Left ventricle myocardium inferior (tissue), 1 donor: ENCODE measurements at regions not wholly inside any gene's neighbourhood (a gene's known extent, or its start where the extent isn't known, plus 50 kb on each side); places are given as distances from the start of the nearest gene placed in this dataset.

Experiments
- DNase-seq: peaks from one replicate; pipeline ENCODE4 v3.0.0-alpha.2; 2020
- H3K27ac ChIP-seq: fragments of 200-600 bp; replicated peaks from 2 replicates; pipeline ENCODE4 v1.8.0; 2021
- H3K27me3 ChIP-seq: fragments of 200-600 bp; 2 replicates; pipeline ENCODE4 v1.8.0; 2021; ENCODE audit warnings: low read depth
- H3K36me3 ChIP-seq: fragments of 200-600 bp; 2 replicates; pipeline ENCODE4 v1.8.0; 2021
- H3K4me1 ChIP-seq: fragments of 200-600 bp; 2 replicates; pipeline ENCODE4 v1.8.0; 2021
- H3K4me3 ChIP-seq: fragments of 200-600 bp; 2 replicates; pipeline ENCODE4 v1.8.0; 2021; ENCODE audit warnings: mild to moderate bottlenecking, moderate library complexity
- H3K9me3 ChIP-seq: fragments of 200-600 bp; replicated peaks from 2 replicates; pipeline ENCODE4 v1.8.0; 2021
- intact Hi-C: fragments of 100-400 bp; cut with micrococcal nuclease; formaldehyde crosslinking; loops from one replicate; pipeline ENCODE4 v1.11.0; 2022
- TF ChIP-seq, protein P1 (sequence below): fragments of 200-600 bp; IDR thresholded peaks from 2 replicates; pipeline ENCODE4 v1.8.0; 2021; ENCODE audit warnings: antibody characterized with exemption, mild to moderate bottlenecking, borderline replicate concordance
- donor health status: DM: no; HTN: yes; CAD: no; lungs with severe emphysema.

DNA sequence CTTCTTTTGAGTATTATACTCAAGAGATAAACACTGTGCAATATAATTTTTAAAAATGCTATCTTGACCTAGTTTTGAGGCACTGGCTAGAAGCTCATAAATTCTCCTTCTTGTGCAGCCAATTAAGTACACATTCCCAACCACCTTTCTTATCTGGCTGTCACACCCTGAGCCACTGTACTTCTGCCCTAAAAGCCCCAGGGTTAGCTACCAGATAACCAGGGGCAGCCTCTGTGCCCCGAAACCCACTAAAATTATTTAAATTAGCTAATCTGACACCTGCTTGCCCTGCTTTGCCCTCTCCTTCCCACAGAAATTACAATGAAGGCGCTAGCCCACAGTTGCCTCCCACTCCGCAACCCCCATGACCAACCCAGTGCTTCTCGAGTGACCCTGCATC lies 597.3 kb upstream of the TYRP1 start:
- H3K27ac ChIP-seq = no peak overlapping the region
- H3K36me3 ChIP-seq = no peaks in the 10 kb centered on the region
- no peaks in the 10 kb centered on the region for H3K27me3 ChIP-seq
- H3K4me3 ChIP-seq = no peak overlapping the region
- no peaks in the 10 kb centered on the region for H3K4me1 ChIP-seq
- DNase-seq = no peak
- H3K9me3 ChIP-seq = peaks cover under 1% of the 10 kb centered on the region
- intact Hi-C loops = no loop called here
- TF ChIP-seq, protein P1, sequence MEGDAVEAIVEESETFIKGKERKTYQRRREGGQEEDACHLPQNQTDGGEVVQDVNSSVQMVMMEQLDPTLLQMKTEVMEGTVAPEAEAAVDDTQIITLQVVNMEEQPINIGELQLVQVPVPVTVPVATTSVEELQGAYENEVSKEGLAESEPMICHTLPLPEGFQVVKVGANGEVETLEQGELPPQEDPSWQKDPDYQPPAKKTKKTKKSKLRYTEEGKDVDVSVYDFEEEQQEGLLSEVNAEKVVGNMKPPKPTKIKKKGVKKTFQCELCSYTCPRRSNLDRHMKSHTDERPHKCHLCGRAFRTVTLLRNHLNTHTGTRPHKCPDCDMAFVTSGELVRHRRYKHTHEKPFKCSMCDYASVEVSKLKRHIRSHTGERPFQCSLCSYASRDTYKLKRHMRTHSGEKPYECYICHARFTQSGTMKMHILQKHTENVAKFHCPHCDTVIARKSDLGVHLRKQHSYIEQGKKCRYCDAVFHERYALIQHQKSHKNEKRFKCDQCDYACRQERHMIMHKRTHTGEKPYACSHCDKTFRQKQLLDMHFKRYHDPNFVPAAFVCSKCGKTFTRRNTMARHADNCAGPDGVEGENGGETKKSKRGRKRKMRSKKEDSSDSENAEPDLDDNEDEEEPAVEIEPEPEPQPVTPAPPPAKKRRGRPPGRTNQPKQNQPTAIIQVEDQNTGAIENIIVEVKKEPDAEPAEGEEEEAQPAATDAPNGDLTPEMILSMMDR = no peak

DNA sequence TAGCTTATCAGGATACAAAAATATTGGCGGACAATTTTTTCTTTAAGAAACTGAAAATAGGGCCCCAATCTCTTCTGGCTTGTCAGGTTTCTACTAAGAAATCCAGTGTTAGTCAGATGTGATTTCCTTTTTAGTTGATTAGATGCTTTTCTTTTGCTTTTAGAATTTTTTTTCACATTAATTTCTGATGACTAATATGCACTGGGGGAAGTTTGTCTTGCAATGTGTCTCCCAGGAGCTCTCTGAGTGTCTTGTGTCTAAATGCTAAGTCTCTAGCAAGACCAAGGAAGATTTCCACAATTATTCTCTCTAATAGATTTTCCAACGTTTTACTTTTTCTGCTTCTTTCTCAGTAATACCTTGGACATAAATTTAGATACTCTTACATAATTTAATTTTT lies 559.8 kb upstream of the TYRP1 start:
- no peak for DNase-seq
- peaks cover 21% of the 10 kb centered on the region for H3K9me3 ChIP-seq
- no peaks in the 10 kb centered on the region for H3K36me3 ChIP-seq
- intact Hi-C loops = no loop called here
- H3K27me3 ChIP-seq = no peaks in the 10 kb centered on the region
- H3K4me1 ChIP-seq = no peaks in the 10 kb centered on the region
- H3K27ac ChIP-seq = no peak overlapping the region
- H3K4me3 ChIP-seq = no peak overlapping the region
- TF ChIP-seq, protein P1 = no peak

DNA sequence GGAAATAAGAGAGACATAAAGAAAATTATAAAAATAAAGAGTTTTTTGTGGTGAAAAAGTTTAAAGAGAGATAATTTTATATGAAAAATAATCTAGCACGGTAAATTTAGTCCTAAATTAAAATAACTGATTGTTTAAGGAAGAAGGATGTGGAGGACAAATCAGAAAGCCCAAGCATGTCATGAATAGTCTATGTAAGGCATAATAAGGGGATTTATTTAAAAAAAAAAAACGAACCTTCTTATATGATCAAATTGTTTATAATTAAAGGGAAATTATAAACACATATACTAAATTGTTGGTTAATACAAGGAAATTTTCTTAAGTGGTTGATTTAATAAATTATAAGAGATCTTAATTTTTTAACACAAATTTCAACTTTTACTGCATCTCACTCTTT lies 551.8 kb upstream of the TYRP1 start:
- TF ChIP-seq, protein P1 = no peak
- peaks cover 31% of the 10 kb centered on the region for H3K9me3 ChIP-seq
- H3K27ac ChIP-seq = no peak overlapping the region
- no peak overlapping the region for H3K4me3 ChIP-seq
- H3K36me3 ChIP-seq = no peaks in the 10 kb centered on the region
- intact Hi-C loops = no loop called here
- H3K4me1 ChIP-seq = no peaks in the 10 kb centered on the region
- H3K27me3 ChIP-seq = no peaks in the 10 kb centered on the region
- no peak for DNase-seq

DNA sequence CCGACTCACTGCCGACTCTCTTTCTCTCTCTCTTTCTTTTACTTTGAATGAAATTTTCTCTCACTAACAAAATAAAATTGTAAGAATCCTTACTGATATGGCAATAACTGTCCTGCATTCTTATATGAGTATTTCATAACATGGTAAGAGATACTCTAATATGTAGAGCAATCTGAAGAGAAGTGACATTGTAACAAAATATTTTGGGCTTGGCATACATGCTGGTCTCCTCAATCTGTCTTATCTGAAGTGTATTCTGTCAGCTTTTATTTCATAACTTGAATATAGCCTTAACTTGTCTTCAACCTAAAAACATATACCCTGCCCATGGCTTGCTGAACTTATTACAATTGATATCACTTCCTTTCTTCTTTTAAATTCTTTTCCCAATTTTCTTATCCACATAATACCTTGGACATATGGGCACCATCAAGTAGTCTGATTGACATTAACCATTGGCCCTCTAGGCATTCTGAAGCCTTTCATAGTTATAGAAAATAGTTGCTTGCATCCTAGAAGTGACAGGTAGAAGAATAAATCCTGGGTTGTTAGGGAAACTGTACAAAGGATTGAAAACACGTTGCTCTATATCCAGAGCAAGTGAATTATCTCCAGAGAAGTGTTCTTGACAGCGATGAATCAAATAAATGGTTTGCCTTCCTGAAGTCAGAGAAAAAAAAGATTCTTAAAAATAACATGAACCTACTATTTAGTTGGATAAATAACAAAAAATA lies 537.6 kb upstream of the TYRP1 start:
- TF ChIP-seq, protein P1 = no peak

DNA sequence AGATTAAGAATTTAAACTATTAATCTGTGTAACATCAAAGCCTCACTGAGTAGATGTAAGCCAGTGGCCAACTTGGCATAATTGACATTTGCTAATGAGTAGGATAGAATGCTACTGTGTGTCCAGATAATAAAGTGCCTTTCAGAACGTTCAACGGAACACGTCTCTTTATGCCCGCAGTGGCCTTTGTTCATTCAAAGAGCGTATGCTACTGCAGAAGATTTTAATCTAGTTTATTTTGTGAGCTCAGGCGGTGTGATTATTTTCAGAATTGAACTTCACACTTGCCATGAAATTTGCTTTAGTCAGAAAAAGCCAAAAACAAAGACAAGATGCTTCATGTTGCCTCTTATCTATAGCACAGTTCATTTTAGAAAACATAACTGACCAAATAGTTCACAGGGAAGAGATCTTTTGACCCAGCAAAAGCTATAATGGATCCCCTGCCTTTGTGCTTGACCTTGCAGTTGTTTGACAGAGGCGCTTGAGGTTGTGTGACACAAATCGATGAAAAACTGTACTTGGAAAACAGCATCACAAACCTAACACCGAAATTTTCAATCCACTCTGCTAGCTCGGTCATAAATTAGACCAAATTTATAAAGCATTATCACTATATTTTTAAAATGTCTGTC lies 530.9 kb upstream of the TYRP1 start:
- no peak for DNase-seq
- Histone ChIP-seq H3K27me3 (no peaks in the 10 kb centered on the region), H3K36me3 (no peaks in the 10 kb centered on the region), H3K4me3 (no peak overlapping the region), H3K9me3 (no peaks in the 10 kb centered on the region), H3K4me1 (no peaks in the 10 kb centered on the region), H3K27ac (no peak overlapping the region)
- TF ChIP-seq, protein P1 = no peak
- intact Hi-C loops = no loop called here

More for the DNA sequence above, 537.6 kb upstream of the TYRP1 start:
- Histone ChIP-seq H3K36me3 (no peaks in the 10 kb centered on the region), H3K27ac (no peak overlapping the region), H3K9me3 (no peaks in the 10 kb centered on the region), H3K4me3 (no peak overlapping the region), H3K27me3 (no peaks in the 10 kb centered on the region), H3K4me1 (no peaks in the 10 kb centered on the region)
- no peak for DNase-seq
- intact Hi-C loops = no loop called here
